HG03558 (cell line): ENCODE measurements at regions not wholly inside any gene's neighbourhood (a gene's known extent, or its start where the extent isn't known, plus 50 kb on each side); places are given as distances from the start of the nearest gene placed in this dataset.

Source experiments
- ATAC-seq: cut with Tn5 transposase; IDR thresholded peaks from one replicate; pipeline ENCODE4 v1.9.1; 2021; ENCODE audit warnings: moderate number of reproducible peaks; ENCODE audit not compliant: unreplicated experiment; ENCODE audit errors: extremely low read depth

- no peak for ATAC-seq
These were observed 266.9 kb upstream of the STT3B start for GRCh38 chr3:31265646-31266428.

DNA sequence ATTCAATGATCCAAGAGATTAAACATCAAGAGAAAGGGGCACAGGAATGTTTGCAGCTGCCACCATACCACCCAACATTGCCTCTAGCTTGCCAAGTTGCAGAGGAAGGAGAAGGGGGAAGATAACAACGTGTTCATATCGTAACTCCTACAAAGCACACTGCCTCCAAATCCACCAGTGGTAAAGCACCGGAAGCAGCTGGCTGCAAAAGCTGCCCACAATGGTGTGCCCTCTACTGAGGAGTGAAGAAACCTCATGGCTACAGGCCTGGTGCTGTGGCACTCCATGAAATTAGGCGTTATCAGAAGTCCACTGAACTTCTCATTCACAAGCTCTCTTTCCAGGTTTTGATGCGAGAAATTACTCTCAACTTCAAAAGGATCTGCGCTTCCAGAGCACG lies 263.9 kb upstream of the STT3B start:
- no peak for ATAC-seq

DNA sequence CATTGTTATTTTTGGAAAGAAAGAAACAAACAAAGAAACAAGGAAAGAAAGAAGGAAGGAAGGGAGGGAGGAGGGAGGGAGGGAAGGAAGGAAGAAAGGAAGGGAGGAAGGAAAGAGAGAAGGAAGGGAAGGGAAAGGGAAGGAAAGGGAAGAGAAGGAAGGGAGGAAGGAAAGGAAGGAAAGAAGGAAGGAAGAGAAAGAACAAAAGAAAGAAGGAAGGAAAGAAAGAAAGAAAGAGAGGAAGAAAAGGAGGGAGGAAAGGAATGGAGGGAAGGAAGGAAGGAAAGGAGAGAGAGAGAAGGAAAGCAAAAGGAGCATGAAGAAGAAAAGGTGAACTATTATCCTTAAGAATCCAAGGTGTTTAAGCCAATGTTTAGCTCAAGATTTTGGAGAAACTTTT lies 262.7 kb upstream of the STT3B start:
- ATAC-seq, result no peak

DNA sequence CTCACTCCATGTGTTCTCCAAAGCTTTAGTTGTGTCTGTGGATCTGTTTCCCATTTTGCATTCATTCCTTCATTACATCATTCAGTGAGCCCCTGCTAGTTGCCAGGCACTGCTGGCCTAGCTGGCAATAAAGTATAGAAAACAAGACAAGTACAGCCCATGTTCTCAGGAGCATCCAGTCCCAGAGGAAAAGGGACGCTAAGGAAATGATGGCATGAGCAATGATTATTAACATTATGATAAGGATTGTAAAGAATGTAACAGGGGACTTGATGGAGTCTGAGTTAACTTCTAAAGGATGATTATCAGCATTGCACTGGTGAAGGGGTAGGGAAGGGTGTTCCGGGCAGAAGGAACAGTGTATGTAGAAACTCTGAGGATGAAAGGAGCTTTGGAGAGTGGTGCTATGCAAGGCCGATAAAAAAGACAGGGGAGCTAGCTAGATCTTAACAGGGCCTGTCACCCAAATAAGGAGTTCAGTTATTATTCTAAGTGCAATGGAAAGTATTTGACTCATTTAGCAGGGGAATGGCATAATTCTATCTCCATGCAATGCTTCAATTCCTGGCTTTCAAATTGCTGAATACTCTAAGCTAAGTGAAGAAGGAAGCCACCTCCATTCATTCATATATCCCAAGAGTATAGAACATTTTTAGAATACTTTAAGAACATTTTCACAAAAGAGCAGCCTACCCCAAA lies 258.2 kb upstream of the STT3B start:
- no peak for ATAC-seq

DNA sequence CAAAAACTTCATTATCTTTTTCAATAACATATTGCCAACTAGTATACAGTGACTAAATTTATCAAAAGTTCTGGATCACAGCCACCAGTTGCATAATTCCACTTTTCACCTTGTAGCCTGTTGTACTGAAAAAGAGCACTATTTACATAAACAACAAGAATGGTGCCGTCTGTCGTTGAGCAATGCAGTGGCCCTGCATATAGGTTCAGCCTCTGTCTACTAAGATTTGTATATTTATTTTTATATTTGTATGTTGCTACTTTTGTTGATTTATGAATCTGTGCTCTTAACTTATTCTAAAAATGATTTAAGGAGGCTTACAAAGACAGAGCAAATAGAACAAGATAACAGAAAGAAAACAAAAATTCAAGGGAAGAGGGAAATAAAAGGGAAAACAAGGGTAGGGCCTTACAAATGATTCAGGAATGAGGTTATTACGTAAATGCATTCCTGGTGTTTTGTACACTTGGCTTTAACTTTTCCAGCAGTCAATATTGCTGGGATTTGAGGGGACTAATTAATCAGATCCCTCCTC lies 257.6 kb upstream of the STT3B start:
- ATAC-seq, result no peak

DNA sequence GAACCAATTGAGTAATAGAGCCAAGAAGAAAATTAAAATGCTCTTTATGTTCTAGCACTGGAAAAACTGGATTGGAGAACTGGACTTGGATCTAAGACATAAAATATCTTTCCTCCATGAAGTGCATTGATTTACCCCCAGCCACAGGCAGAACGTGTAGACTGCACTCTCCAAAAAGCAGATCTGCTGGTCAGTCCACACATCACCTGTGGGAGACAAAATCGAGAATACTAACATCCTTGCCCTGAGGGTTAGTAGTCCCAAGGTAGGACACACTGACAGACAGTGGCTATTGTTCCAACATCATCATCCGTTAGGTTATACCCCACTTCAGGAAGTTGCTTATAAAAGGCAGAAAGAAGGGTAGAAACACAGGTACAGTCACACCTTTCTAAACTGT lies 257.1 kb upstream of the STT3B start:
- no peak for ATAC-seq

DNA sequence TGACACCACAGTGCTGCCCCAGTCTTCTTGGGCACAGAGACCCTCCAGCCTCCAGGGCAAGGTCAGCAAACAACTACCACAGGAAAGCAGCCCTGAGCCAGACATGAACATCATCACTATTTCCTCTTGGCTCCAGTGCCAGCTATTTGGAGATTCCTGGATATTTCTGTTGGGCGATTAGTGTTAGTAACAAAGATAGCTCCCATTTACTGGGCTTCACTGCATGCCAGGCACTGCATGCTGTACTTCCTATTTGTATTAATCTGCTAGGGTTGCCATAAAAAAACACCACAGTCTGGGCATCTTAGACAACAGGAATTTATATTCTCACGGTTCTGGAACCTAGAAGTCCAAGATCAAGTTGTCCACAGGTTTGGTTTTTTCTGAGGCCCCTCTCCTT lies 255.1 kb upstream of the STT3B start:
- ATAC-seq, result no peak

DNA sequence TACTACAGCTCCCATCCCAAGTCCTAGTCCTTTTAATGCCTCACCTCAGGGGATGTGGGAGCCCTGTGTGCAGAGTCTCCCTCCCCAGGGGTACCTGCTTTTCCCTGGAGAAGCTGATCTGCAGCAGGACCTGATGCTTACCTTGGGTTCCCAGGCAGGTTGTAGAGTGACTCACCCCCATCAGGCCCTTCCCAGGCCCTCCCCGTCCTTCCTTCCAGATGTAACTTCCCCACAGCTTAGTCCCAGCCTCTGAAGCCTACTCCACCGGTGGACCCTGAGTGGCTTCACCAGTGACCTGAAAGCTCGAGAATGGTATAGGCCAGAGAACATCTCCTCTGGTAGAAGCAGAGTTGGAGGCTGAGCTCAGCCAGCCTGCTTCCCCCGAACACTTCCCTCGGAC lies 254.2 kb upstream of the STT3B start:
- ATAC-seq, result no peak

DNA sequence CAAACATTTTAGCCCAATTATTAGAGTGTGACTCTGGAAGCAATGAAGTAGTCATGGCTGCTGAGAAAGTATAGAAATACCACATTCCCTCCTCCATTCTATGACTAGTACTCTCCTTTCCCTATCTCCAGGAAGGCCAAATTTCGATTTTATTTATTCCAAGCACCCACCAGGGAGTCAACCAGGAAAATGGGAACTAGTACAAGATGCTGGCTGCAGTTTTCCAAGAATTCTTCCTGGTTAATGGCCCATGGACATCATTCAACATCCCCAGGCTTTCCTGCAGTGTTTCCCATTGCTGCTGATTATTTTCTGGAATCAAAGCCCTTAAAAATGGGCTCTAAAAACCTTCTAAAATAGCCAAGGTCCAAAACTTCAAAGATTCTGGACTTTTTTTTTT lies 247.9 kb upstream of the STT3B start:
- no peak for ATAC-seq

DNA sequence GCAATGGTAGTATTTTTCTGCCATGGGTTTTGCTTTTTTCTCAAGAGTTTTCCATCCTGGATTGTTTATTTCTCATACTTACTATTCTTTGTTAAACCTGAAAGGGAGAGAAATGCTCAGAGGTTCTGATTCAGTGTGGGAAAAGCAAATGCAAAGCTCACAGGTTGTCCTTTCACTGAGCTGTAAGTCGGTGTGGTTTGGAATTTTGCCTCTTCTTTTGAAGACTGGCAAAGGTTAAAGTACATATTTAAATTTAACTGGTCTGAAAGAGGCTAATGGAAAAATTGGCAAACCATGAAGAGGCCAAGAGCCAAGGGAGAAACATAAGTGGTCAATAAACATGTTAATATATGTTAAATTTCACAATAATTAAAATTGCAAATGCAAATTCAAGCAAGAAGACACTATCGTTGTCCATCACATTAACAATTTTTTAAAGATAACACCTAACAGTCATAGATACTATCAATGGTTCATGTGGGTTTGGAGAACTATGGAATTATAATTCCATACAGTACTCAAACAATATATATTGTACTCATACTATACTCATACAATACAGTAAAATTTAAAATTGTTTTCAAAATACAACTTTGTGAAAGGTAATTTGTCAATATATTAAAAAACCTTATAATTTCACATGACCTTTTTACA lies 246.8 kb upstream of the STT3B start:
- ATAC-seq, result no peak

DNA sequence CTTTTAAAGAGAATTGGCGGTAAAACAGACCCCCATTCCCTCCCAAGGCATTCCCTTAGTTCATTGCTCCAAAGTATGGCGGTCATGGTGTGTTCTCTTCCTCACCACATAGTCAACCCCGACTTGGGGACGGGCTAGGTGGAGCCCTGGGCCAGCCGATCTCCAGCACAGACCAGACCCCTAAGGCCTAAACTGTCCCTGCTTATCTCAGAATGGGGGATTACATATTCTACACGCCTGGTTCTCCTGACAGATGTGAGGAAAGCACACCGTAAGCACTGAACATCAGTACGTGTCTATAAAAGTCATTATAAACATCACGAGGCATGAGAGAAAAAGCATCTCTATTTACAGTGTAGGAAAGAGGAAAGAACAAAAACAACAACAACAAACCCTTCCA lies 244.5 kb upstream of the STT3B start:
- ATAC-seq, result no peak

- ATAC-seq, result no peak
These were observed 244.1 kb upstream of the STT3B start for GRCh38 chr3:31288641-31289100.

DNA sequence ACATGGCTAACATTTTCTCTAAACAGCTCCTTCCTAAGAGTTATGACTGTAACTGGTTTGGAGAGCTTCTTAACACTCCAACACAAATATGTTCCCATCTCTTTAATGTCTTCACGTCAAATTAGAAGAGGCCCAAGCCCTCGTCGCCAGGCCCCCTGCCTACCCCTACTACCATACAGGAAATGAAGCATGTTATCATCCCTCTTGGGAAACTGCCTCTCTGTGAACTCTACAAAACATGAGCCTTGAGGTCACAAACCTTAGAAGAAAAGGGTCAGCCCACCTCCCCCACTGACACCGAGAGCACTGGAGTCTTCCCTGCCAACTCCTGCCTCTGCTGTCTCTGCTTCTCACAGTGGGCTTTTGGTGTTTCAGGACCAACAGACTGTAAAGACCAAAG lies 243.1 kb upstream of the STT3B start:
- ATAC-seq, result no peak

DNA sequence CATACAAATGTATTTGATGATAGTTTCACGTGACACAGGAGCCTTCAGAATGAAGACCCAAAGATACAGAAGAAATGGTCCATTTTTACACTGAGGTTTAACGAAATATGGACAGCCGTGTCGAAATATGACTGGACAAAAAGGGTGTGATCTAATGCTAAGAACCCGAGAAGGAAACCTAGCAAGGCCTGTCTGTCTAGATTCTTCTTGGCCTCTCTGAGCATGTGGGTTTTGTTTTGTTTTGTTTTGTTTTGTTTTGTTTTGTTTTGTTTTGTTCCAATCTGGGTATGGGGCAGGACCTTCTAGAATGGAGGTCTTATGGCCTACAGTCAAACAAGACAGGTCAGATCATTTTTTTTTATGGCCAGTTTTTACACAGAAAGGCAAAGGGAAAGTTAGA lies 242.7 kb upstream of the STT3B start:
- no peak for ATAC-seq

DNA sequence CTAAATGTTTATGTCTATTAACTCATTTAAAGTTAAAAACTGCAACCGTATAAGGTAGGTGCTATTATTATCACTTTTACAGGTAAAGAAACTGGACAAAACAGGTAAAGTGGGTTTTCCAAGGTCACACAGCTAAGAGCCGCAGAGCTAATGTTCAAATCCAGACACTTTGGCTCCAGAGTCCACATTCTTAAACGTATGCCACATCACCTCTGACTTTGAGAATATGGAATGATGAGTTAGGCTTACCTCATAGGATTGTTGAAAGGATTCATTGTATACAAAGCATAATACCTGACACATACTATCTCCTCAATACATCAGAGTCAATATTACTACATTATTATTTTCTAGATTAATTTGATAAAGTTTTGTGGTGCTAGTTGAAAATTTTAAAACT lies 240.9 kb upstream of the STT3B start:
- no peak for ATAC-seq

- ATAC-seq, result no peak
These were observed 238.1 kb upstream of the STT3B start for GRCh38 chr3:31294430-31295149.

- ATAC-seq, result no peak
These were observed 237.5 kb upstream of the STT3B start for GRCh38 chr3:31295150-31295765.

- no peak for ATAC-seq
These were observed 234.9 kb upstream of the STT3B start for GRCh38 chr3:31297726-31298298.
